Thyroid gland (tissue), 4 donors: ENCODE measurements at regions not wholly inside any gene's neighbourhood (a gene's known extent, or its start where the extent isn't known, plus 50 kb on each side); places are given as distances from the start of the nearest gene placed in this dataset.

ENCODE experiments used
- DNase-seq, 2 donors: peaks; one replicate each; pipeline ENCODE4 v3.0.0-alpha.2; 2019
- H3K27ac ChIP-seq, 3 donors: fragments of 200-600 bp; sonication (generic); 1 replicate in 2 of 3; 2 replicates in 1 of 3; pipeline ENCODE4 v1.5.1; 2016 to 2019; ENCODE audit warnings: mild to moderate bottlenecking in 1 of 3, moderate library complexity in 1 of 3
- H3K27me3 ChIP-seq: fragments of 200-600 bp; sonication (generic); one replicate; pipeline ENCODE4 v1.5.1; 2019
- H3K36me3 ChIP-seq, 2 donors: fragments of 200-600 bp; sonication (generic); one replicate each; pipeline ENCODE4 v1.5.1; 2016 to 2019
- H3K4me1 ChIP-seq, 2 donors: fragments of 200-600 bp; sonication (generic); one replicate each; pipeline ENCODE4 v1.5.1; 2017 to 2019
- H3K4me3 ChIP-seq, 3 donors: fragments of 200-600 bp; sonication (generic); replicated peaks in 1 of 3; 1 replicate in 2 of 3; 2 replicates in 1 of 3; pipeline ENCODE4 v1.5.1; 2016; ENCODE audit warnings: mild to moderate bottlenecking in 1 of 3
- H3K9me3 ChIP-seq: fragments of 200-600 bp; sonication (generic); one replicate; pipeline ENCODE4 v1.5.1; 2017
- POLR2A ChIP-seq, 2 donors: fragments of 450-650 bp; IDR thresholded peaks; one replicate each; pipeline ENCODE4 v1.6.1; 2017; ENCODE audit warnings: antibody characterized with exemption in 2 of 2, mild to moderate bottlenecking in 2 of 2, moderate library complexity in 1 of 2
- WGBS, 2 donors: methylation state at CpG; one replicate each; pipeline ENCODE4 v1.1.5; 2017; 5-methylcytosine and 5-hydroxymethylcytosine counted together
- intact Hi-C: fragments of 100-400 bp; cut with DNase I; formaldehyde crosslinking; loops from one replicate; pipeline ENCODE4 v1.15.1; 2023
- TF ChIP-seq, protein P1 (sequence below), 6 experiments: fragments of 200-600 bp in 3 of 6; fragments of 450-650 bp in 3 of 6; sonication (generic) in 3 of 6; IDR thresholded peaks; one replicate each; pipeline ENCODE4 v1.5.1; 2016 to 2019; ENCODE audit warnings: antibody characterized with exemption in 6 of 6, mild to moderate bottlenecking in 2 of 6, inconsistent platforms in 1 of 6, moderate library complexity in 1 of 6

DNA sequence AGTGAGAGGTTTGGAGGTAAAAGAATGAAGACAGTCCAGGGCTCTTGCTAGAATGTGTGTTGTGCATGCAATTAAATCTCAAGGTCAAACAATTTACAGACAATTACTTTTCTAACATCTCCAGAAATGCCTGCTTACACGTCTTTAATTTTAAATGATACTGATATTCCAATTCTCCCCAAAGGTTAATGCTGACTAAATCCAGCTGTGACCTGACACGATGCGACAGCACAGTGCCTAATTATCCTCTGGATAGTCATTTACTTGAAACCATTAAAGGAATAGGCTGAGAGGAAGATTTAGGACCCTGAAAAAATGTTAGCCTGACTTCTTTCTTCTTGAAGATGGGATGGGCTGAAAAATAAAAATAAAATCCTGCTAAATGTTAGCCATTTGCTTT lies 178.2 kb upstream of the MMS22L start:
- no peaks in the 10 kb centered on the region for H3K9me3 ChIP-seq
- H3K4me3 ChIP-seq = no peak overlapping the region
- 61 to 62% methylated on average over 3 of the region's 3 CpGs for WGBS, 2 donors
- TF ChIP-seq POLR2A (IDR thresholded peaks at IDR 0.05) = no peak
- TF ChIP-seq, protein P1, sequence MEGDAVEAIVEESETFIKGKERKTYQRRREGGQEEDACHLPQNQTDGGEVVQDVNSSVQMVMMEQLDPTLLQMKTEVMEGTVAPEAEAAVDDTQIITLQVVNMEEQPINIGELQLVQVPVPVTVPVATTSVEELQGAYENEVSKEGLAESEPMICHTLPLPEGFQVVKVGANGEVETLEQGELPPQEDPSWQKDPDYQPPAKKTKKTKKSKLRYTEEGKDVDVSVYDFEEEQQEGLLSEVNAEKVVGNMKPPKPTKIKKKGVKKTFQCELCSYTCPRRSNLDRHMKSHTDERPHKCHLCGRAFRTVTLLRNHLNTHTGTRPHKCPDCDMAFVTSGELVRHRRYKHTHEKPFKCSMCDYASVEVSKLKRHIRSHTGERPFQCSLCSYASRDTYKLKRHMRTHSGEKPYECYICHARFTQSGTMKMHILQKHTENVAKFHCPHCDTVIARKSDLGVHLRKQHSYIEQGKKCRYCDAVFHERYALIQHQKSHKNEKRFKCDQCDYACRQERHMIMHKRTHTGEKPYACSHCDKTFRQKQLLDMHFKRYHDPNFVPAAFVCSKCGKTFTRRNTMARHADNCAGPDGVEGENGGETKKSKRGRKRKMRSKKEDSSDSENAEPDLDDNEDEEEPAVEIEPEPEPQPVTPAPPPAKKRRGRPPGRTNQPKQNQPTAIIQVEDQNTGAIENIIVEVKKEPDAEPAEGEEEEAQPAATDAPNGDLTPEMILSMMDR (IDR thresholded peaks at IDR 0.05) = no peak
- H3K27ac ChIP-seq = no peak overlapping the region
- intact Hi-C loops = no loop called here
- DNase-seq = no peak
- no peaks in the 10 kb centered on the region for H3K4me1 ChIP-seq
- H3K36me3 ChIP-seq = no peaks in the 10 kb centered on the region
- no peaks in the 10 kb centered on the region for H3K27me3 ChIP-seq

DNA sequence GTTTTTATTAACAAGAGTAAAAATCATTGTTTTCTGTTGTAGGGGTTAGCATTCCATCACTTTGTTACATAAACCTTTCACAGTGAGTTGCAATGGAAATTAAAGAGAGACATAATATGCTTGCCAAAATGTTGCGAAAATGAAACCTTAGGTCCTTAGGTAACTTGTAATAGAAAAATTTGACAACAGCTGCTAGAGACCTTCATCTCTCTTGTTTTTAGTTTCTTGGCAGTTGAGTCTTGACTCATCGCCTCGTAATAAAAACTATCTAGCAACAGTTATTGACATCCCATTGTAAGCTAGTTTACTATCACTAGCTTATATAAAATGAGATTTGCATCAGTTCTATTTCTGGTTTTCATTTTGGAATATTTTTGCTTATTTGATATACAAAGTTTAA lies 179.0 kb upstream of the MMS22L start:
- intact Hi-C loops = no loop called here
- Histone ChIP-seq H3K27ac (no peak overlapping the region), H3K27me3 (no peaks in the 10 kb centered on the region), H3K36me3 (no peaks in the 10 kb centered on the region), H3K4me1 (no peaks in the 10 kb centered on the region), H3K4me3 (no peak overlapping the region), H3K9me3 (no peaks in the 10 kb centered on the region)
- 87 to 90% methylated on average over 3 of the region's 3 CpGs for WGBS, 2 donors
- no peak for DNase-seq
- no peak for TF ChIP-seq POLR2A (IDR thresholded peaks at IDR 0.05)
- TF ChIP-seq, protein P1 (IDR thresholded peaks at IDR 0.05) = no peak

DNA sequence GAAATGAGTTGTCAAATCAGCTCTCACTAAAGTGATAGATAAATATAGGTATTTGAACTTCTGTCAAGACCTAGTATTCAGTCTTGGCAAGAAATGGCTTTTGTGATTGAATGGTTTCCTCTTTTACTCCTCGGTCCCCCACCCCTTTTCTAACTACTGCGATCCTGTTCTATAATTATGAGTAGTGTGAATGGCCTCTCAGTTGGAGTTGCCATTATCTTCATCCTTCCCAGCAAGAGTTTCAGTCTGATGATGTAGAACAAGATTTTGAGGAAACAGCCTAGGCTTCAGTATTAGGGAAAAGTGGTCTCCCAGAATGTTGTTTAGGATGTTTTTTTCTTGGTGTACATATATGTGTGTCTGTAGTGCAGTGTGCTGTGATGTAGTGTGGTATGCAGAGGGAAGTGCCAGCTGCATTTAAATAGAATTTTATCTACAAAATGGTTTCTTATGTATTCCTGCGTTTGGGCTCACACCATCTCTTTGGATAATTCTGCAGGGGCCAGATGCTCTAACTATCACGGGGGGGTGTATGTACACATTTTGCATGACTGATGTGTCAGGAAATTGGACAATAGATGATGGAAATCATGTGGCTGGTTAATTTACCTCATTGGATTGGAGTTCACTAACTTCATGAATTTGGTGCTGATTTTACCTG lies 180.1 kb upstream of the MMS22L start:
- Histone ChIP-seq H3K4me1 (no peaks in the 10 kb centered on the region), H3K27me3 (no peaks in the 10 kb centered on the region), H3K27ac (no peak overlapping the region), H3K4me3 (no peak overlapping the region), H3K9me3 (no peaks in the 10 kb centered on the region), H3K36me3 (no peaks in the 10 kb centered on the region)
- intact Hi-C loops = no loop called here
- WGBS, 2 donors = 47 to 53% methylated on average over 4 of the region's 4 CpGs
- TF ChIP-seq POLR2A (IDR thresholded peaks at IDR 0.05) = no peak
- TF ChIP-seq, protein P1 (IDR thresholded peaks at IDR 0.05) = no peak
- DNase-seq = no peak

DNA sequence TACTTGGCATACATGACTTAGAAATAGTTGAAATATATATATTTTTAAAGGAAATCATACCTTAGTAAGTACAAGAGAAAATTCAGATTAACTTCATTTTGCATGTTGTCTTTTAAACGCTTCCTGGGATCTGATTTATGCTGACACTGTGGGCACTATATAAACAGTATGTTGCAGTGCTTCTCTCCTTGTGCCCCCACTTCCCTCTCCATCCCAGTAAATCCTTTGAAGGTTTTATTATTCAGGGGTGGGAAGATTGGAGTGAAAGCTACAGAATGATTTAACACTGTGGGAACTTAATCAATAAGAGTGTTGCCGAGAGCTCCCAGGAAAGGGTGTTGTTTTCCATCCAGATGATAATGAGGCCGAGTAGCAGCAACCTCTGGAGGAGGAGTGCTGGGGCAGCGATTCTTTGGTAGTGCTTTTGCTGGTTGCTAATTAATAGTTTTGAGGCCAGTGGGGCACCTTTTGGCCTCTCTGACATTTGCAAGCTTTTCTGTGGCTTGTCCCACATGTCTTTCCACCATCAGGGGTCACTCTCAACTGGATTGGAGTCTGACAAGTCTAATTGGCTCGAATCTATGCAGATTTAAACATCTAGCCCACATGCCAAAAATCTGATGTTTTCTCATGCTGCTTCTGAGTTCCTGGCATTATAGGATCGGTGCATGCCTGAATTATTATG lies 183.0 kb upstream of the MMS22L start:
- no peak for DNase-seq
- 33 to 38% methylated on average over 6 of the region's 6 CpGs for WGBS, 2 donors

DNA sequence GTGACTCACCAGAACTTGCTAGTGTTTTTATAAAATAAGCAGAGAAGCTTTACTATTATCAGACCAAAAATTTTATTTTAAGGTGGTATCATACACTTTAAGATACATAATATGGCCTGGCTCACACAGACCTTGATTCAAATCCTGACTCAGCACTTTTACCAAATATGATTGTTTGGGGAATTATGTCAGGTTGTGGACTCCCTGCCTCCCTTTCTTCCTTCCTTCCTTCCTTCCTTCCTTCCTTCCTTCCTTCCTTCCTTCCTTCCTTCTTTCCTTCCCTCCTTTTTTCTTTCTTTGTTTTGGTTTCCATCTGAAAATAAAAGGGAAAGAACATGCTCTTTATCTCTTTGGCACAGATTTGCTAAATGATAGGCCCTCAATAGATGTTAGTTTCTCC lies 186.0 kb upstream of the MMS22L start:
- Histone ChIP-seq H3K9me3 (no peaks in the 10 kb centered on the region), H3K36me3 (no peaks in the 10 kb centered on the region), H3K27me3 (no peaks in the 10 kb centered on the region), H3K27ac (no peak overlapping the region), H3K4me1 (no peaks in the 10 kb centered on the region), H3K4me3 (no peak overlapping the region)
- no peak for TF ChIP-seq POLR2A (IDR thresholded peaks at IDR 0.05)
- TF ChIP-seq, protein P1 (IDR thresholded peaks at IDR 0.05) = no peak
- intact Hi-C loops = no loop called here
- DNase-seq = no peak

More for the DNA sequence above, 183.0 kb upstream of the MMS22L start:
- Histone ChIP-seq H3K27ac (no peak overlapping the region), H3K4me3 (no peak overlapping the region), H3K36me3 (no peaks in the 10 kb centered on the region), H3K4me1 (no peaks in the 10 kb centered on the region), H3K9me3 (no peaks in the 10 kb centered on the region), H3K27me3 (no peaks in the 10 kb centered on the region)
- intact Hi-C loops = no loop called here
- TF ChIP-seq POLR2A (IDR thresholded peaks at IDR 0.05) = no peak
- TF ChIP-seq, protein P1 (IDR thresholded peaks at IDR 0.05) = no peak
